Neural cell (in vitro differentiated cells): ENCODE measurements at regions not wholly inside any gene's neighbourhood (a gene's known extent, or its start where the extent isn't known, plus 50 kb on each side); places are given as distances from the start of the nearest gene placed in this dataset.

Experiments
- H2AFZ ChIP-seq: fragments of 200-600, 300-800 bp; sonication (generic), shearing (Covaris generic); 2 replicates; pipeline ENCODE4 v1.6.0; 2014; ENCODE audit warnings: low read depth, mild to moderate bottlenecking, antibody characterized with exemption, low read length, moderate library complexity
- H3F3A ChIP-seq: fragments of 200-600 bp; shearing (Covaris generic); 2 replicates; pipeline ENCODE4 v1.6.1; 2016; ENCODE audit warnings: mild to moderate bottlenecking, moderate library complexity, mixed read lengths, antibody characterized with exemption, low read length; ENCODE audit not compliant: insufficient read depth, poor library complexity, severe bottlenecking
- H3K27ac ChIP-seq: fragments of 200-600, 300-800 bp; sonication (generic), shearing (Covaris generic); 2 replicates; pipeline ENCODE4 v1.5.1; 2014; ENCODE audit warnings: mild to moderate bottlenecking, low read length, moderate library complexity
- H3K27me3 ChIP-seq: fragments of 300-800, 200-600 bp; sonication (generic), shearing (Covaris generic); 2 replicates; pipeline ENCODE4 v1.6.0; 2014; ENCODE audit warnings: mild to moderate bottlenecking, low read depth, low read length, moderate library complexity; ENCODE audit not compliant: insufficient read depth
- H3K36me3 ChIP-seq: fragments of 300-800, 200-600 bp; sonication (generic), shearing (Covaris generic); 2 replicates; pipeline ENCODE4 v1.5.1; 2014; ENCODE audit warnings: mild to moderate bottlenecking, antibody characterized with exemption, low read length, moderate library complexity; ENCODE audit not compliant: insufficient read depth
- H3K4me2 ChIP-seq: fragments of 300-800, 200-600 bp; sonication (generic), shearing (Covaris generic); 2 replicates; pipeline ENCODE4 v1.6.0; 2014; ENCODE audit warnings: mild to moderate bottlenecking, low read length
- H3K4me3 ChIP-seq: fragments of 300-800, 200-600 bp; sonication (generic), shearing (Covaris generic); 2 replicates; pipeline ENCODE4 v1.5.1; 2014; ENCODE audit warnings: mild to moderate bottlenecking, low read length, moderate library complexity
- H3K79me2 ChIP-seq: fragments of 200-600 bp; shearing (Covaris generic); replicated peaks from 2 replicates; pipeline ENCODE4 v1.6.0; 2014; ENCODE audit warnings: mild to moderate bottlenecking, low read length, moderate library complexity; ENCODE audit not compliant: insufficient read depth
- H3K9ac ChIP-seq: fragments of 300-800, 200-600 bp; sonication (generic), shearing (Covaris generic); 2 replicates; pipeline ENCODE4 v1.6.1; 2016; ENCODE audit warnings: mild to moderate bottlenecking, low read length, mixed read lengths
- H3K9me2 ChIP-seq: fragments of 200-600 bp; shearing (Covaris generic); 2 replicates; pipeline ENCODE4 v1.6.1; 2016; ENCODE audit warnings: mild to moderate bottlenecking, low read length, mixed read lengths; ENCODE audit not compliant: insufficient read depth
- H3K9me3 ChIP-seq: fragments of 200-600, 300-800 bp; sonication (generic), shearing (Covaris generic); 2 replicates; pipeline ENCODE4 v1.6.1; 2016; ENCODE audit warnings: mild to moderate bottlenecking, mixed run types, low read length, moderate library complexity, mixed read lengths
- H4K20me1 ChIP-seq: fragments of 200-600 bp; shearing (Covaris generic); 2 replicates; pipeline ENCODE4 v1.6.1; 2016; ENCODE audit warnings: mild to moderate bottlenecking, mixed run types; ENCODE audit not compliant: insufficient read depth
- CTCF ChIP-seq: fragments of 450-650 bp; IDR thresholded peaks from 2 replicates; pipeline ENCODE4 v1.5.1; 2014; ENCODE audit warnings: antibody characterized with exemption, mild to moderate bottlenecking, moderate library complexity; ENCODE audit not compliant: poor library complexity, severe bottlenecking
- EP300 ChIP-seq: fragments of 450-650 bp; conservative IDR thresholded peaks from 2 replicates; pipeline ENCODE4 v1.6.1; 2014; ENCODE audit warnings: antibody characterized with exemption, mild to moderate bottlenecking, moderate library complexity; ENCODE audit not compliant: poor library complexity, severe bottlenecking
- EZH2 ChIP-seq: fragments of 200-600, 300-800 bp; shearing (Covaris generic), sonication (generic); IDR thresholded peaks from 2 replicates; pipeline ENCODE4 v1.6.1; 2014; ENCODE audit warnings: antibody characterized with exemption, low read length, borderline replicate concordance, mild to moderate bottlenecking; ENCODE audit not compliant: insufficient read depth, poor library complexity, severe bottlenecking
- MXI1 ChIP-seq: fragments of 450-650 bp; conservative IDR thresholded peaks from 2 replicates; pipeline ENCODE4 v1.6.1; 2014; ENCODE audit warnings: antibody characterized with exemption, mild to moderate bottlenecking; ENCODE audit not compliant: poor library complexity, severe bottlenecking
- POLR2AphosphoS5 ChIP-seq: IDR thresholded peaks from 2 replicates; pipeline ENCODE4 v1.6.1; 2012
- RAD21 ChIP-seq: fragments of 450-650 bp; conservative IDR thresholded peaks from 2 replicates; pipeline ENCODE4 v1.6.1; 2014; ENCODE audit warnings: antibody characterized with exemption, mild to moderate bottlenecking, moderate library complexity
- REST ChIP-seq: IDR thresholded peaks from 2 replicates; pipeline ENCODE4 v1.6.1; 2012; ENCODE audit warnings: borderline replicate concordance
- SMC3 ChIP-seq: fragments of 450-650 bp; conservative IDR thresholded peaks from 2 replicates; pipeline ENCODE4 v1.6.1; 2014; ENCODE audit warnings: antibody characterized with exemption, mild to moderate bottlenecking, moderate library complexity; ENCODE audit not compliant: poor library complexity
- TAF1 ChIP-seq: IDR thresholded peaks from 2 replicates; pipeline ENCODE4 v1.6.1; 2012; ENCODE audit warnings: low read depth

GRCh38 chr2:149738767-149739166 is 151.2 kb upstream of the MMADHC start:
- Histone ChIP-seq H3K9ac (no peak overlapping the region), H3F3A (no peaks in the 10 kb centered on the region), H3K4me3 (no peak overlapping the region), H3K27me3 (no peaks in the 10 kb centered on the region), H3K9me2 (no peaks in the 10 kb centered on the region), H2AFZ (no peak overlapping the region), H3K79me2 (no peaks in the 10 kb centered on the region), H3K27ac (no peak overlapping the region), H4K20me1 (no peaks in the 10 kb centered on the region), H3K4me2 (no peak overlapping the region), H3K36me3 (no peaks in the 10 kb centered on the region), H3K9me3 (no peaks in the 10 kb centered on the region)
- TF ChIP-seq EP300 = no peak
- no peak for TF ChIP-seq TAF1
- no peak for TF ChIP-seq SMC3
- no peak for TF ChIP-seq REST

- no peak overlapping the region for H3K4me3 ChIP-seq
- H3K36me3 ChIP-seq = no peaks in the 10 kb centered on the region
- no peak overlapping the region for H2AFZ ChIP-seq
- no peaks in the 10 kb centered on the region for H3K27me3 ChIP-seq
- H4K20me1 ChIP-seq = no peaks in the 10 kb centered on the region
- no peaks in the 10 kb centered on the region for H3K79me2 ChIP-seq
- no peaks in the 10 kb centered on the region for H3K9me3 ChIP-seq
- no peak overlapping the region for H3K9ac ChIP-seq
- H3K27ac ChIP-seq = no peak overlapping the region
- H3K9me2 ChIP-seq = no peaks in the 10 kb centered on the region
- H3F3A ChIP-seq = no peaks in the 10 kb centered on the region
- no peak overlapping the region for H3K4me2 ChIP-seq
- TF ChIP-seq MXI1 (no peak), EZH2 (no peak), RAD21 (no peak), SMC3 (no peak), CTCF (no peak), EP300 (no peak), POLR2AphosphoS5 (no peak)
These were observed 150.3 kb upstream of the MMADHC start for GRCh38 chr2:149737896-149738295.
